ENCODE measurements at regions not wholly inside any gene's neighbourhood (a gene's known extent, or its start where the extent isn't known, plus 50 kb on each side); places are given as distances from the start of the nearest gene placed in this dataset.

- no peak overlapping the region for H4K91ac ChIP-seq (ENCODE audit: low read depth, low read length, poor library complexity)
- H3K4me3 ChIP-seq (ENCODE audit: low read length in 2 of 2) = no peak overlapping the region
- no peak overlapping the region for H3K14ac ChIP-seq (ENCODE audit: low read length)
- H2BK12ac ChIP-seq (ENCODE audit: low read length) = no peak overlapping the region
- no peak overlapping the region for H2AFZ ChIP-seq (ENCODE audit: low read length)
- no peak overlapping the region for H2AK5ac ChIP-seq (ENCODE audit: low read depth, low read length)
- H3K79me1 ChIP-seq (ENCODE audit: low read depth, low read length) = no peaks in the 10 kb centered on the region
- H2BK120ac ChIP-seq (ENCODE audit: low read depth, low read length) = no peak overlapping the region
- no peak overlapping the region for H3K9ac ChIP-seq (ENCODE audit: low read depth, low read length, poor library complexity)
- no peak overlapping the region for H3K4ac ChIP-seq (ENCODE audit: low read length)
- H3K23ac ChIP-seq (ENCODE audit: low read depth, low read length, poor library complexity) = no peak overlapping the region
- no CpG with 5 or more reads among the region's 9 CpGs for WGBS, 2 donors (ENCODE audit: extremely low coverage in 2 of 2, insufficient read length in 2 of 2, insufficient replicate concordance in 1 of 2)
- no peaks in the 10 kb centered on the region for H3K9me3 ChIP-seq (replicated peaks in 1 of 2; ENCODE audit: control insufficient read depth in 2 of 2, insufficient read depth in 1 of 2, low read depth in 1 of 2, low read length in 2 of 2)
- no peak overlapping the region for H2BK15ac ChIP-seq (ENCODE audit: low read length)
- no peaks in the 10 kb centered on the region for H3K27me3 ChIP-seq (ENCODE audit: control insufficient read depth in 3 of 3, insufficient read depth in 3 of 3, low read depth in 1 of 3, low read length in 3 of 3)
- no peak overlapping the region for H4K8ac ChIP-seq (ENCODE audit: low read depth, low read length)
- H2BK5ac ChIP-seq (ENCODE audit: low read length) = no peak overlapping the region
- no peak for DNase-seq (ENCODE audit: low spot score)
- no peak overlapping the region for H3K27ac ChIP-seq (replicated peaks; ENCODE audit: low read length)
- H3K36me3 ChIP-seq (replicated peaks in 1 of 2; ENCODE audit: control insufficient read depth in 2 of 2, insufficient read depth in 2 of 2, low read length in 2 of 2) = no peaks in the 10 kb centered on the region
- no peak overlapping the region for H3K4me2 ChIP-seq (ENCODE audit: insufficient read depth, low read length, poor library complexity, severe bottlenecking)
- H3K18ac ChIP-seq (ENCODE audit: low read length) = no peak overlapping the region
- peaks cover 0 to 2% of the 10 kb centered on the region in 2 donors for H3K4me1 ChIP-seq (ENCODE audit: control insufficient read depth in 2 of 2, insufficient read depth in 1 of 2, low read depth in 1 of 2, low read length in 2 of 2)
Observed at GRCh38 chr19:31906111-31906871, 439.1 kb upstream of the ZNF507 start.

GRCh38 chr19:31907661-31908060 lies 437.7 kb upstream of the ZNF507 start:
- Histone ChIP-seq H2BK15ac (ENCODE audit: low read length) (no peak overlapping the region), H3K79me1 (ENCODE audit: low read depth, low read length) (no peaks in the 10 kb centered on the region), H3K4ac (ENCODE audit: low read length) (no peak overlapping the region), H3K36me3 (replicated peaks in 1 of 2; ENCODE audit: control insufficient read depth in 2 of 2, insufficient read depth in 2 of 2, low read length in 2 of 2) (no peaks in the 10 kb centered on the region), H3K4me3 (ENCODE audit: low read length in 2 of 2) (no peak overlapping the region), H3K23ac (ENCODE audit: low read depth, low read length, poor library complexity) (no peak overlapping the region), H2BK12ac (ENCODE audit: low read length) (no peak overlapping the region), H2BK5ac (ENCODE audit: low read length) (no peak overlapping the region), H3K9ac (ENCODE audit: low read depth, low read length, poor library complexity) (no peak overlapping the region), H2BK120ac (ENCODE audit: low read depth, low read length) (no peak overlapping the region), H4K91ac (ENCODE audit: low read depth, low read length, poor library complexity) (no peak overlapping the region), H3K27ac (replicated peaks; ENCODE audit: low read length) (no peak overlapping the region), H3K9me3 (replicated peaks in 1 of 2; ENCODE audit: control insufficient read depth in 2 of 2, insufficient read depth in 1 of 2, low read depth in 1 of 2, low read length in 2 of 2) (no peaks in the 10 kb centered on the region), H3K4me1 (ENCODE audit: control insufficient read depth in 2 of 2, insufficient read depth in 1 of 2, low read depth in 1 of 2, low read length in 2 of 2) (peaks cover 0 to 2% of the 10 kb centered on the region in 2 donors), H2AFZ (ENCODE audit: low read length) (no peak overlapping the region), H3K27me3 (ENCODE audit: control insufficient read depth in 3 of 3, insufficient read depth in 3 of 3, low read depth in 1 of 3, low read length in 3 of 3) (no peaks in the 10 kb centered on the region), H3K18ac (ENCODE audit: low read length) (no peak overlapping the region), H2AK5ac (ENCODE audit: low read depth, low read length) (no peak overlapping the region), H3K14ac (ENCODE audit: low read length) (no peak overlapping the region), H4K8ac (ENCODE audit: low read depth, low read length) (no peak overlapping the region), H3K4me2 (ENCODE audit: insufficient read depth, low read length, poor library complexity, severe bottlenecking) (no peak overlapping the region)
- WGBS, 2 donors (ENCODE audit: extremely low coverage in 2 of 2, insufficient read length in 2 of 2, insufficient replicate concordance in 1 of 2) = no CpG with 5 or more reads among the region's 1 CpG
- DNase-seq (ENCODE audit: low spot score) = no peak

GRCh38 chr19:31908080-31908479 lies 437.3 kb upstream of the ZNF507 start:
- Histone ChIP-seq H4K91ac (ENCODE audit: low read depth, low read length, poor library complexity) (no peak overlapping the region), H3K9me3 (replicated peaks in 1 of 2; ENCODE audit: control insufficient read depth in 2 of 2, insufficient read depth in 1 of 2, low read depth in 1 of 2, low read length in 2 of 2) (no peaks in the 10 kb centered on the region), H3K14ac (ENCODE audit: low read length) (no peak overlapping the region), H4K8ac (ENCODE audit: low read depth, low read length) (no peak overlapping the region), H3K27ac (replicated peaks; ENCODE audit: low read length) (no peak overlapping the region), H3K4me2 (ENCODE audit: insufficient read depth, low read length, poor library complexity, severe bottlenecking) (no peak overlapping the region), H2AFZ (ENCODE audit: low read length) (no peak overlapping the region), H3K18ac (ENCODE audit: low read length) (no peak overlapping the region), H3K9ac (ENCODE audit: low read depth, low read length, poor library complexity) (no peak overlapping the region), H3K36me3 (replicated peaks in 1 of 2; ENCODE audit: control insufficient read depth in 2 of 2, insufficient read depth in 2 of 2, low read length in 2 of 2) (no peaks in the 10 kb centered on the region), H2BK15ac (ENCODE audit: low read length) (no peak overlapping the region), H3K4me3 (ENCODE audit: low read length in 2 of 2) (no peak overlapping the region), H3K4ac (ENCODE audit: low read length) (no peak overlapping the region), H3K79me1 (ENCODE audit: low read depth, low read length) (no peaks in the 10 kb centered on the region), H3K23ac (ENCODE audit: low read depth, low read length, poor library complexity) (no peak overlapping the region), H3K27me3 (ENCODE audit: control insufficient read depth in 3 of 3, insufficient read depth in 3 of 3, low read depth in 1 of 3, low read length in 3 of 3) (no peaks in the 10 kb centered on the region), H2AK5ac (ENCODE audit: low read depth, low read length) (no peak overlapping the region), H3K4me1 (ENCODE audit: control insufficient read depth in 2 of 2, insufficient read depth in 1 of 2, low read depth in 1 of 2, low read length in 2 of 2) (peaks cover 0 to 2% of the 10 kb centered on the region in 2 donors), H2BK120ac (ENCODE audit: low read depth, low read length) (no peak overlapping the region), H2BK5ac (ENCODE audit: low read length) (no peak overlapping the region), H2BK12ac (ENCODE audit: low read length) (no peak overlapping the region)
- no peak for DNase-seq (ENCODE audit: low spot score)
- WGBS, 2 donors (ENCODE audit: extremely low coverage in 2 of 2, insufficient read length in 2 of 2, insufficient replicate concordance in 1 of 2) = no CpG with 5 or more reads among the region's 3 CpGs

- no peak for DNase-seq (ENCODE audit: low spot score)
- no peak overlapping the region for H2BK5ac ChIP-seq (ENCODE audit: low read length)
- H3K4ac ChIP-seq (ENCODE audit: low read length) = no peak overlapping the region
- H2BK12ac ChIP-seq (ENCODE audit: low read length) = no peak overlapping the region
- no peak overlapping the region for H3K18ac ChIP-seq (ENCODE audit: low read length)
- H2AK5ac ChIP-seq (ENCODE audit: low read depth, low read length) = no peak overlapping the region
- no peaks in the 10 kb centered on the region for H3K9me3 ChIP-seq (replicated peaks in 1 of 2; ENCODE audit: control insufficient read depth in 2 of 2, insufficient read depth in 1 of 2, low read depth in 1 of 2, low read length in 2 of 2)
- H3K27ac ChIP-seq (replicated peaks; ENCODE audit: low read length) = no peak overlapping the region
- peaks cover 0 to 2% of the 10 kb centered on the region in 2 donors for H3K4me1 ChIP-seq (ENCODE audit: control insufficient read depth in 2 of 2, insufficient read depth in 1 of 2, low read depth in 1 of 2, low read length in 2 of 2)
- H4K91ac ChIP-seq (ENCODE audit: low read depth, low read length, poor library complexity) = no peak overlapping the region
- no peak overlapping the region for H3K9ac ChIP-seq (ENCODE audit: low read depth, low read length, poor library complexity)
- no peak overlapping the region for H2BK15ac ChIP-seq (ENCODE audit: low read length)
- no peak overlapping the region for H2AFZ ChIP-seq (ENCODE audit: low read length)
- no peak overlapping the region for H3K23ac ChIP-seq (ENCODE audit: low read depth, low read length, poor library complexity)
- no peak overlapping the region for H3K14ac ChIP-seq (ENCODE audit: low read length)
- H4K8ac ChIP-seq (ENCODE audit: low read depth, low read length) = no peak overlapping the region
- H3K4me3 ChIP-seq (ENCODE audit: low read length in 2 of 2) = peak overlapping the region in 1 of 2 donors; percentile 37
- H2BK120ac ChIP-seq (ENCODE audit: low read depth, low read length) = no peak overlapping the region
- no peaks in the 10 kb centered on the region for H3K36me3 ChIP-seq (replicated peaks in 1 of 2; ENCODE audit: control insufficient read depth in 2 of 2, insufficient read depth in 2 of 2, low read length in 2 of 2)
- whole genome bisulfite sequencing, 2 donors (ENCODE audit: extremely low coverage in 2 of 2, insufficient read length in 2 of 2, insufficient replicate concordance in 1 of 2) = no CpG with 5 or more reads among the region's 10 CpGs
- no peak overlapping the region for H3K4me2 ChIP-seq (ENCODE audit: insufficient read depth, low read length, poor library complexity, severe bottlenecking)
- no peaks in the 10 kb centered on the region for H3K79me1 ChIP-seq (ENCODE audit: low read depth, low read length)
- H3K27me3 ChIP-seq (ENCODE audit: control insufficient read depth in 3 of 3, insufficient read depth in 3 of 3, low read depth in 1 of 3, low read length in 3 of 3) = no peaks in the 10 kb centered on the region
Observed at GRCh38 chr19:31908496-31909225, 436.7 kb upstream of the ZNF507 start.

Data from neuronal stem cell (in vitro differentiated cells).